Astrocyte of the spinal cord (primary cell): ENCODE measurements at regions not wholly inside any gene's neighbourhood (a gene's known extent, or its start where the extent isn't known, plus 50 kb on each side); places are given as distances from the start of the nearest gene placed in this dataset.

ENCODE experiments used
- DNase-seq: peaks from one replicate; pipeline ENCODE4 v3.0.0; 2011; ENCODE audit warnings: low read depth, low spot score
- H3K4me3 ChIP-seq: 2 replicates; pipeline ENCODE4 v1.5.1; 2011; ENCODE audit warnings: low read depth, mild to moderate bottlenecking, low read length, moderate library complexity
- in situ Hi-C: cut with HindIII; loops from 2 replicates; pipeline ENCODE4 v1.10.0; 2017; ENCODE audit warnings: low sequenced_read_pairs
- TF ChIP-seq, protein P1 (sequence below): IDR thresholded peaks from 2 replicates; pipeline ENCODE4 v1.5.1; 2012; ENCODE audit warnings: low read depth, mild to moderate bottlenecking, low read length, inconsistent platforms

DNA sequence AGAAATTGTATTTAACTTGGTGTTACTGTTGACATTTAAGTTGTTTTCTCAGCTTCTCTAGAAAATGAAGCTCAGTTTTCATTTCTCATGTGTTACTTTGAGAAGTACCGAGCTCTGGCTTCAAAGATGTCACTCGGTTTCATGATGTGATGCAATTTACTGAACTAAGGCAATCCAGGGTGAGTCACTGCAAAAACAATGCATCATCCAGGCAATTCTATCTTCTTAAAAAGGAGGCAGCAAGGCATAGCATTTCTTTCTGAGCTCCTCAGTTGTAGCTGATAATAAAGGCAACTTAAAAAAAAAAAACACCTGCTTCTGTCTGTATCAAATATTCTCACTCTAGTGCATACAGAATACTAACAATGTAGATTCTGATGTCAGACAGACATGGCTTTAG lies 91.1 kb upstream of the KCNA4 start:
- TF ChIP-seq, protein P1, sequence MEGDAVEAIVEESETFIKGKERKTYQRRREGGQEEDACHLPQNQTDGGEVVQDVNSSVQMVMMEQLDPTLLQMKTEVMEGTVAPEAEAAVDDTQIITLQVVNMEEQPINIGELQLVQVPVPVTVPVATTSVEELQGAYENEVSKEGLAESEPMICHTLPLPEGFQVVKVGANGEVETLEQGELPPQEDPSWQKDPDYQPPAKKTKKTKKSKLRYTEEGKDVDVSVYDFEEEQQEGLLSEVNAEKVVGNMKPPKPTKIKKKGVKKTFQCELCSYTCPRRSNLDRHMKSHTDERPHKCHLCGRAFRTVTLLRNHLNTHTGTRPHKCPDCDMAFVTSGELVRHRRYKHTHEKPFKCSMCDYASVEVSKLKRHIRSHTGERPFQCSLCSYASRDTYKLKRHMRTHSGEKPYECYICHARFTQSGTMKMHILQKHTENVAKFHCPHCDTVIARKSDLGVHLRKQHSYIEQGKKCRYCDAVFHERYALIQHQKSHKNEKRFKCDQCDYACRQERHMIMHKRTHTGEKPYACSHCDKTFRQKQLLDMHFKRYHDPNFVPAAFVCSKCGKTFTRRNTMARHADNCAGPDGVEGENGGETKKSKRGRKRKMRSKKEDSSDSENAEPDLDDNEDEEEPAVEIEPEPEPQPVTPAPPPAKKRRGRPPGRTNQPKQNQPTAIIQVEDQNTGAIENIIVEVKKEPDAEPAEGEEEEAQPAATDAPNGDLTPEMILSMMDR: no peak
- in situ Hi-C loops: no loop called here
- peak; percentile 54 for DNase-seq
- no peak overlapping the region for H3K4me3 ChIP-seq

DNA sequence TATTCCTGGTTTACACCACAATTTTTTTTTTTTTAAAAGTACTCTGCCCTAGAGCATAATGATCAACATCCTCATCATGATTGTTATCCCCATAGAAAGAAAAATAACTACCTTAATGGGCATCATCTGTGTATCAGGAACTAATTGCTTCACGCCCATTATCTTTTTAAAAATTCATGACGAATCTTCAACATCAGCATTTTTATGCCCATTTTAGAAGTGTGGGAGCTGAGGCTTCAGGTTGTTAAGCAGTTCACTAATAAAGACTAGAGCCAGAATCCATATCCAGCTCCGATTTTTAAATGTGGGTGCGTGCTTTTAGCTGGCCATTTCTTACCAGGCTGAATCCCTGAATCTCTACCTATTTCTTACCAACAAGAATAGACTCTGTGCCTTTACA lies 92.9 kb upstream of the KCNA4 start:
- in situ Hi-C loops: no loop called here
- H3K4me3 ChIP-seq: no peak overlapping the region
- TF ChIP-seq, protein P1: no peak
- no peak for DNase-seq

DNA sequence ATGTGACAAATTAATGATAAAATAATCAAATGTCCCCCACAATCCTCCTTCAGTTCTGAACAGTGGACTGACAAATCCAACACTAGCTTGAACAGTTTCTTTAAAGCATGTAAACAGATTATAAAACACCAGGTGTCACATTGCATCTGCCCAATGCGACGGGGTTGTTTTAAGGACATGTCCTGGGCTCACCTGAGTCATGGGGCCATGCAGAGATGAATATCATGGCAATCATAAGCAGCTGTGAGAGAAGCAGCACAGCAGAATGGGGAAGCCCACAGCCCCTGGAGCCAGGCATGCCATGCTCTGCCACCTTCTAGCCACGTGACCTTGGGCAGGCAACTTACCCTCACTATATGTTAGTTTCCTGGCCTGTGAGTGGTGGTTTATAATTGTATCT lies 93.9 kb upstream of the KCNA4 start:
- H3K4me3 ChIP-seq: no peak overlapping the region
- DNase-seq: no peak
- in situ Hi-C loops: no loop called here
- TF ChIP-seq, protein P1: no peak

DNA sequence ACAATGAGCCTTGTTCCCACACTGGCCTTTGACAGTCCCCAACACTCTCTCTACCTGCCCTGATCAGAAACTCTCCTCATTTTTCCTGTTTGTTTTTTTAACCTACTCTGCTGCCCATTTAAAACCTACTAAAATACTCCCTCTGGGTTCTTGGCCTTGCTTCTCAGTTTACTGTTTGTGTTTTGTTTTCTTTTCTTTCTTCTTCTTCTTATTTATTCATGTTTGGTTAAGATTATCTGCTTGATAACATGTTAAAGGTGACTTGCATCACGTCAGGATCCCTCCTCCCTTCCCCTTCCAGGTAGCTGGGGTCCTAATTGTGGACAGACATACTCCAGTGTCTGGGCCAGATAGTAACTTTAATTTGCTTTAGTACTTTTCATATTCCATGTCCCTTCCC lies 95.0 kb upstream of the KCNA4 start:
- no peak overlapping the region for H3K4me3 ChIP-seq
- TF ChIP-seq, protein P1: no peak
- DNase-seq: no peak
- in situ Hi-C loops: no loop called here

DNA sequence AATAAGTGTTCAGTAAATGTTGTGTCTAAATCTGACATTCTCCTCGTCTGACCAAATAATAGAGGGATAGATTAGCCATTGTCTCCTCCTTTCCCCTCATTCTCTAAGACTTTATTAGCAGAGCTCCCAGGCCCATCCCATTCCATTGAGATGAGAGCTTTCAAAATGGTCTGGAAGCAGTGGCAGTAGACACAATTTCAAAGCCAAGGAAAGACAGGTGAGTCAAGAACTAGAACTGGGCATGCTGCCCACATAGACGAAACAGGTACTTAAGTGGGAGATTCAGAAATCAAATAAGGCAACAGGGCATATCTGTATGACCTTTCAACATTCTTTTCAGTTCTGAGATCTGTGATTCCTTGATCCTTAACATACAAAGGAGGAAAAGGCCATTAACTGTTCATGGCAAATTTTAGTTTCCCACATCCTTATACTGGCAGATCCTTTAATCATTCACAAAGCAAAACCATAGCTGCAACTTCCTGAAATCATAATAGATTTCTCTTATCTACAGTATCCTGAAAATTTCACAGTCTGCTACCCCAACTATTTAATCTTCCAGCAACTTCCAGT lies 96.6 kb upstream of the KCNA4 start:
- no peak overlapping the region for H3K4me3 ChIP-seq
- DNase-seq: no peak
- in situ Hi-C loops: no loop called here
- TF ChIP-seq, protein P1: no peak

DNA sequence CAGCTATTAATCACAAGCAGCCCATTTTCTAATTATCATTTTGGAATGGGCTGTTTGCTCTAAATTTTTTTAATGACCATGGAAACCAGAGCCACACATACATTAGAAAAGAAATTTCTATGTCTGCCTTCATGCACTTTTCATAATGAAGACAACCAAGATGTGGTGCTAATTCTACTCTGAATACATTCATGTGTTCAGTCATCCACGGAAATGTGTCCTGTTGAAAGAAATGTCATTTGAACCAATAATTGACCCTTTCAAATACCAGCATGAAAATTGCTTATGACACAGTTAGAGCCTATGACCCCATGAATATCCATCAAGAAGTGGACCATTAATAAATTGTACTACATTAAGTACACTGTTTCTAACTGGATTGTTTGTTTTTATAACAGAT lies 99.7 kb upstream of the KCNA4 start:
- no peak overlapping the region for H3K4me3 ChIP-seq
- in situ Hi-C loops: no loop called here
- DNase-seq: no peak
- TF ChIP-seq, protein P1: no peak
